GM23338 (cell line): ENCODE measurements at regions not wholly inside any gene's neighbourhood (a gene's known extent, or its start where the extent isn't known, plus 50 kb on each side); places are given as distances from the start of the nearest gene placed in this dataset.

ENCODE experiments used
- ATAC-seq: fragments of 200-7000 bp; cut with Tn5 transposase; 3 replicates; pipeline ENCODE4 v1.9.1; 2020
- DNase-seq: peaks from one replicate; pipeline ENCODE4 v3.0.0-alpha.2; 2015; ENCODE audit warnings: low spot score
- H2AFZ ChIP-seq: fragments of 200-600 bp; sonication (generic); 2 replicates; pipeline ENCODE4 v1.8.0; 2016; ENCODE audit warnings: antibody characterized with exemption, mild to moderate bottlenecking, moderate library complexity
- H3F3A ChIP-seq: fragments of 200-600 bp; sonication (generic); replicated peaks from 2 replicates; pipeline ENCODE4 v1.8.0; 2017; ENCODE audit warnings: antibody characterized with exemption, mixed run types, low read depth
- H3K27ac ChIP-seq: fragments of 200-600 bp; sonication (generic); 2 replicates; pipeline ENCODE4 v1.6.1; 2016; ENCODE audit warnings: low read depth
- H3K27me3 ChIP-seq: fragments of 200-600 bp; sonication (generic); 2 replicates; pipeline ENCODE4 v1.8.0; 2016; ENCODE audit warnings: mild to moderate bottlenecking, mixed run types, moderate library complexity; ENCODE audit not compliant: insufficient read depth
- H3K36me3 ChIP-seq: fragments of 200-600 bp; sonication (generic); 2 replicates; pipeline ENCODE4 v1.8.0; 2016; ENCODE audit warnings: mild to moderate bottlenecking; ENCODE audit not compliant: insufficient read depth
- H3K4me1 ChIP-seq: fragments of 200-600 bp; sonication (generic); 2 replicates; pipeline ENCODE4 v1.8.0; 2016; ENCODE audit warnings: mild to moderate bottlenecking, moderate library complexity; ENCODE audit not compliant: insufficient read depth
- H3K4me2 ChIP-seq: fragments of 200-600 bp; sonication (generic); 2 replicates; pipeline ENCODE4 v1.7.1; 2017; ENCODE audit warnings: mixed run types
- H3K4me3 ChIP-seq: fragments of 200-600 bp; sonication (generic); 2 replicates; pipeline ENCODE4 v1.6.1; 2016; ENCODE audit warnings: mixed run types
- H3K79me2 ChIP-seq: fragments of 200-600 bp; sonication (generic); replicated peaks from 2 replicates; pipeline ENCODE4 v1.8.0; 2017; ENCODE audit warnings: mild to moderate bottlenecking; ENCODE audit not compliant: insufficient read depth
- H3K9me2 ChIP-seq: fragments of 200-600 bp; sonication (generic); 2 replicates; pipeline ENCODE4 v1.8.0; 2017; ENCODE audit not compliant: insufficient read depth
- H4K20me1 ChIP-seq: fragments of 200-600 bp; sonication (generic); replicated peaks from 2 replicates; pipeline ENCODE4 v1.8.0; 2017; ENCODE audit warnings: mild to moderate bottlenecking; ENCODE audit not compliant: insufficient read depth
- H3K27ac Mint-ChIP-seq: 2 replicates; pipeline ENCODE4 v1.8.0; 2020; ENCODE audit warnings: inconsistent platforms, mild to moderate bottlenecking, moderate library complexity, mixed read lengths
- H3K27me3 Mint-ChIP-seq: 3 replicates; pipeline ENCODE4 v1.8.0; 2022; ENCODE audit warnings: low read depth, mild to moderate bottlenecking, moderate library complexity, mixed read lengths, inconsistent platforms; ENCODE audit not compliant: insufficient read depth, poor library complexity
- H3K36me3 Mint-ChIP-seq: 3 replicates; pipeline ENCODE4 v1.8.0; 2021; ENCODE audit warnings: low read depth, mild to moderate bottlenecking, inconsistent platforms, moderate library complexity, mixed read lengths
- H3K4me1 Mint-ChIP-seq: 3 replicates; pipeline ENCODE4 v1.8.0; 2020; ENCODE audit warnings: mild to moderate bottlenecking, inconsistent platforms, mixed read lengths
- H3K4me3 Mint-ChIP-seq: 3 replicates; pipeline ENCODE4 v1.8.0; 2021; ENCODE audit warnings: moderate library complexity, mild to moderate bottlenecking, inconsistent platforms, mixed read lengths
- H3K9me3 Mint-ChIP-seq: 3 replicates; pipeline ENCODE4 v1.8.0; 2020; ENCODE audit warnings: moderate library complexity, mild to moderate bottlenecking, inconsistent platforms, mixed read lengths
- CREB1 ChIP-seq: fragments of 250-450 bp; sonication (Bioruptor Pico); IDR thresholded peaks from 2 replicates; pipeline ENCODE4 v1.5.0; 2020; ENCODE audit warnings: low read depth, mild to moderate bottlenecking, moderate library complexity
- EZH2 ChIP-seq: fragments of 200-600 bp; sonication (generic); IDR thresholded peaks from one replicate; pipeline ENCODE4 v1.8.0; 2017; ENCODE audit warnings: antibody characterized with exemption, mild to moderate bottlenecking, low read depth; ENCODE audit not compliant: unreplicated experiment
- NANOG ChIP-seq: IDR thresholded peaks from 2 replicates; pipeline ENCODE4 v1.6.1; 2016; ENCODE audit warnings: antibody characterized with exemption, borderline replicate concordance
- STAT1 ChIP-seq: IDR thresholded peaks from one replicate; pipeline ENCODE4 v1.6.1; 2016; ENCODE audit warnings: antibody characterized with exemption; ENCODE audit not compliant: unreplicated experiment
- ZNF114 ChIP-seq: fragments of 250-450 bp; sonication (Bioruptor Pico); IDR thresholded peaks from 2 replicates; pipeline ENCODE4 v1.5.0; 2020; ENCODE audit warnings: mild to moderate bottlenecking, moderate library complexity
- ZNF462 ChIP-seq: fragments of 250-450 bp; sonication (Bioruptor Pico); IDR thresholded peaks from 2 replicates; pipeline ENCODE4 v1.5.0; 2020; ENCODE audit warnings: mild to moderate bottlenecking, moderate library complexity
- TF ChIP-seq, protein P1 (sequence below): IDR thresholded peaks from one replicate; pipeline ENCODE4 v1.6.1; 2018; ENCODE audit warnings: antibody characterized with exemption; ENCODE audit not compliant: unreplicated experiment

- TF ChIP-seq ZNF462 (CRISPR knock-in tag) (no peak), CREB1 (CRISPR knock-in tag) (no peak)
- TF ChIP-seq, protein P1, sequence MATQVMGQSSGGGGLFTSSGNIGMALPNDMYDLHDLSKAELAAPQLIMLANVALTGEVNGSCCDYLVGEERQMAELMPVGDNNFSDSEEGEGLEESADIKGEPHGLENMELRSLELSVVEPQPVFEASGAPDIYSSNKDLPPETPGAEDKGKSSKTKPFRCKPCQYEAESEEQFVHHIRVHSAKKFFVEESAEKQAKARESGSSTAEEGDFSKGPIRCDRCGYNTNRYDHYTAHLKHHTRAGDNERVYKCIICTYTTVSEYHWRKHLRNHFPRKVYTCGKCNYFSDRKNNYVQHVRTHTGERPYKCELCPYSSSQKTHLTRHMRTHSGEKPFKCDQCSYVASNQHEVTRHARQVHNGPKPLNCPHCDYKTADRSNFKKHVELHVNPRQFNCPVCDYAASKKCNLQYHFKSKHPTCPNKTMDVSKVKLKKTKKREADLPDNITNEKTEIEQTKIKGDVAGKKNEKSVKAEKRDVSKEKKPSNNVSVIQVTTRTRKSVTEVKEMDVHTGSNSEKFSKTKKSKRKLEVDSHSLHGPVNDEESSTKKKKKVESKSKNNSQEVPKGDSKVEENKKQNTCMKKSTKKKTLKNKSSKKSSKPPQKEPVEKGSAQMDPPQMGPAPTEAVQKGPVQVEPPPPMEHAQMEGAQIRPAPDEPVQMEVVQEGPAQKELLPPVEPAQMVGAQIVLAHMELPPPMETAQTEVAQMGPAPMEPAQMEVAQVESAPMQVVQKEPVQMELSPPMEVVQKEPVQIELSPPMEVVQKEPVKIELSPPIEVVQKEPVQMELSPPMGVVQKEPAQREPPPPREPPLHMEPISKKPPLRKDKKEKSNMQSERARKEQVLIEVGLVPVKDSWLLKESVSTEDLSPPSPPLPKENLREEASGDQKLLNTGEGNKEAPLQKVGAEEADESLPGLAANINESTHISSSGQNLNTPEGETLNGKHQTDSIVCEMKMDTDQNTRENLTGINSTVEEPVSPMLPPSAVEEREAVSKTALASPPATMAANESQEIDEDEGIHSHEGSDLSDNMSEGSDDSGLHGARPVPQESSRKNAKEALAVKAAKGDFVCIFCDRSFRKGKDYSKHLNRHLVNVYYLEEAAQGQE = no peak
Observed at GRCh38 chr2:66704786-66705185, 269.9 kb downstream of the MEIS1 start (continued).

- H3K4me3 ChIP-seq = no peak overlapping the region
- DNase-seq (no peak), ATAC-seq (no peak)
- H3K9me2 ChIP-seq = 0 out of 2 replicates have a peak, but pooled peaks cover 5% of the 10 kb centered on the region
- no peak overlapping the region for H3K4me2 ChIP-seq
- H3K27ac ChIP-seq = no peak overlapping the region
- no peaks in the 10 kb centered on the region; the same call in 1 of the 2 replicates for H3K4me1 ChIP-seq
- no peaks in the 10 kb centered on the region for H3K79me2 ChIP-seq
- no peaks in the 10 kb centered on the region for H3K36me3 ChIP-seq
- no peaks in the 10 kb centered on the region for H3F3A ChIP-seq
- H3K27me3 ChIP-seq = no peaks in the 10 kb centered on the region
- Mint-ChIP-seq H3K4me1 (peaks cover 8% of the 10 kb centered on the region), H3K36me3 (no peaks in the 10 kb centered on the region), H3K27ac (no peak overlapping the region), H3K27me3 (no peaks in the 10 kb centered on the region), H3K9me3 (no peaks in the 10 kb centered on the region), H3K4me3 (no peak overlapping the region)
- no peaks in the 10 kb centered on the region for H4K20me1 ChIP-seq
- H2AFZ ChIP-seq = no peak overlapping the region
- TF ChIP-seq ZNF114 = no peak
- no peak for TF ChIP-seq NANOG
- TF ChIP-seq STAT1 = no peak
- TF ChIP-seq EZH2 = no peak
Observed at GRCh38 chr2:66714610-66715009, 279.7 kb downstream of the MEIS1 start.
